ENCODE measurements at regions not wholly inside any gene's neighbourhood (a gene's known extent, or its start where the extent isn't known, plus 50 kb on each side); places are given as distances from the start of the nearest gene placed in this dataset.

DNA sequence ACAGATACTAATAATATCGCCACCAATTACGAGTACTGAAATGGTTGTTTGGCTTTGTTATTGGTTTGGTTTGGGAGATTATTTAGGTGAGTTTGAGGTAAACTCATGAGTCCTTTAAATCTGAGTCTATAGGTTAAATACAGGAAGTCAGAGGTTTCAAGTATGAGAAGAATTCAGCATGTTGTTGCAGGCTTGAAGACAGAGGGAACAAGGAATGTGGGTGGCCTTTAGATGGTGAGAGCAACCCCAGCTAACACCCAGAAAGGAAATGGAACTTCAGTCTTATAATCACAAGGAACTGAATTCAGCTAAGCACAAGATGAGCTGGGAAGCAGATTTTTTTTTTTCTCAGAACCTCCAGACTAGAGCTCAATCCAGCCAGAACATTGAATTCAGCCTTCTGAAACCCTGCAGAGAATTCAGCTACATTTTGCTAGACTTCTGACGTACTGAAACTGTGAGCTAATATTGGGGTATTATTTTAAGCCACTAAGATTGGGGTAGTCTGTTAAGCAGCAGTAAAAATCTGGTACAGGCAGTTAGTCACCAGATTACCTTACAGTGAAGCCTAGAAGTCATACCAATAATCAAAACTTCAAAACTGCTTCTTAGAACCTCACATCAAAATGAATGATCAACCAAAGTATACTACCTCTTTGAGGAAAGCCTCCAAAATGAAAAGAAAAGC, 216.0 kb upstream of the PUM3 start:
- Histone ChIP-seq H3K4me2 (ENCODE audit: low read depth, low read length, poor library complexity, severe bottlenecking) (no peak overlapping the region), H3K4me1 (ENCODE audit: insufficient read depth, low read length, poor library complexity, severe bottlenecking) (no peaks in the 10 kb centered on the region), H3K9me2 (replicated peaks; ENCODE audit: low read depth, low read length) (no peaks in the 10 kb centered on the region), H3K79me2 (ENCODE audit: insufficient read depth, low read length) (no peaks in the 10 kb centered on the region), H3K4me3 (ENCODE audit: low read length, poor library complexity, severe bottlenecking) (no peak overlapping the region), H4K20me1 (ENCODE audit: insufficient read depth, low read length, poor library complexity, severe bottlenecking) (no peaks in the 10 kb centered on the region), H3K9me3 (ENCODE audit: insufficient read depth, low read depth, low read length) (no peaks in the 10 kb centered on the region), H3K36me3 (ENCODE audit: insufficient read depth, low read length) (no peaks in the 10 kb centered on the region), H3K27me3 (ENCODE audit: insufficient read depth, low read length, poor library complexity, severe bottlenecking) (no peaks in the 10 kb centered on the region), H3F3A (ENCODE audit: low read depth) (no peaks in the 10 kb centered on the region), H3K9ac (ENCODE audit: low read depth, low read length, poor library complexity, severe bottlenecking) (no peak overlapping the region), H2AFZ (ENCODE audit: low read length) (no peak overlapping the region)
- TF ChIP-seq EZH2phosphoT487 (IDR thresholded peaks at IDR 0.05; ENCODE audit: borderline replicate concordance) = no peak
- TF ChIP-seq, protein P1, sequence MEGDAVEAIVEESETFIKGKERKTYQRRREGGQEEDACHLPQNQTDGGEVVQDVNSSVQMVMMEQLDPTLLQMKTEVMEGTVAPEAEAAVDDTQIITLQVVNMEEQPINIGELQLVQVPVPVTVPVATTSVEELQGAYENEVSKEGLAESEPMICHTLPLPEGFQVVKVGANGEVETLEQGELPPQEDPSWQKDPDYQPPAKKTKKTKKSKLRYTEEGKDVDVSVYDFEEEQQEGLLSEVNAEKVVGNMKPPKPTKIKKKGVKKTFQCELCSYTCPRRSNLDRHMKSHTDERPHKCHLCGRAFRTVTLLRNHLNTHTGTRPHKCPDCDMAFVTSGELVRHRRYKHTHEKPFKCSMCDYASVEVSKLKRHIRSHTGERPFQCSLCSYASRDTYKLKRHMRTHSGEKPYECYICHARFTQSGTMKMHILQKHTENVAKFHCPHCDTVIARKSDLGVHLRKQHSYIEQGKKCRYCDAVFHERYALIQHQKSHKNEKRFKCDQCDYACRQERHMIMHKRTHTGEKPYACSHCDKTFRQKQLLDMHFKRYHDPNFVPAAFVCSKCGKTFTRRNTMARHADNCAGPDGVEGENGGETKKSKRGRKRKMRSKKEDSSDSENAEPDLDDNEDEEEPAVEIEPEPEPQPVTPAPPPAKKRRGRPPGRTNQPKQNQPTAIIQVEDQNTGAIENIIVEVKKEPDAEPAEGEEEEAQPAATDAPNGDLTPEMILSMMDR (conservative IDR thresholded peaks at IDR 0.05; ENCODE audit: low read length) = no peak

DNA sequence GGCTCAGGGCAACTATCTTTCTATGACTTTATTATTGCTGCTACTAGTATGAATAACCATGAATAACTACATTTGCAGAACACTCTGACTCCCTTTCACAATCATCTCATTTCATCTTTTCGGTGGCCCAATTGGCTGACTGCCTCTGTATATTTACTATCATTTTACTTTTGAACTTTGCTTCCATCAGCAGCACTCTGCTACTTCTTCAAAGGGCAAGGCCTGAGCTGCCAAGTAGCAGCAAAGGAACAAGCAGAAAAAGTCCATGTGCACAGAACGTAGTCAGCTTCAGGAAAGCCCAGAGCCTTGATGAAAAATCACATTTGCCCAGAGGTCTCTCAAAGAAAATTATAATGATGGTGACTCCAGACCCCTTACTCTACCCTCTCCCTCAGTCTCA, 214.5 kb upstream of the PUM3 start:
- no peaks in the 10 kb centered on the region for H3K9me3 ChIP-seq (ENCODE audit: insufficient read depth, low read depth, low read length)
- H3K4me3 ChIP-seq (ENCODE audit: low read length, poor library complexity, severe bottlenecking) = no peak overlapping the region
- H3F3A ChIP-seq (ENCODE audit: low read depth) = no peaks in the 10 kb centered on the region
- H3K9me2 ChIP-seq (replicated peaks; ENCODE audit: low read depth, low read length) = no peaks in the 10 kb centered on the region
- H3K9ac ChIP-seq (ENCODE audit: low read depth, low read length, poor library complexity, severe bottlenecking) = no peak overlapping the region
- H3K27me3 ChIP-seq (ENCODE audit: insufficient read depth, low read length, poor library complexity, severe bottlenecking) = no peaks in the 10 kb centered on the region
- no peak overlapping the region for H2AFZ ChIP-seq (ENCODE audit: low read length)
- no peaks in the 10 kb centered on the region for H3K4me1 ChIP-seq (ENCODE audit: insufficient read depth, low read length, poor library complexity, severe bottlenecking)
- H3K4me2 ChIP-seq (ENCODE audit: low read depth, low read length, poor library complexity, severe bottlenecking) = no peak overlapping the region
- no peaks in the 10 kb centered on the region for H3K79me2 ChIP-seq (ENCODE audit: insufficient read depth, low read length)
- TF ChIP-seq EZH2phosphoT487 (IDR thresholded peaks at IDR 0.05; ENCODE audit: borderline replicate concordance) = no peak
- TF ChIP-seq, protein P1 (conservative IDR thresholded peaks at IDR 0.05; ENCODE audit: low read length) = no peak
- no peaks in the 10 kb centered on the region for H3K36me3 ChIP-seq (ENCODE audit: insufficient read depth, low read length)
- H4K20me1 ChIP-seq (ENCODE audit: insufficient read depth, low read length, poor library complexity, severe bottlenecking) = no peaks in the 10 kb centered on the region

DNA sequence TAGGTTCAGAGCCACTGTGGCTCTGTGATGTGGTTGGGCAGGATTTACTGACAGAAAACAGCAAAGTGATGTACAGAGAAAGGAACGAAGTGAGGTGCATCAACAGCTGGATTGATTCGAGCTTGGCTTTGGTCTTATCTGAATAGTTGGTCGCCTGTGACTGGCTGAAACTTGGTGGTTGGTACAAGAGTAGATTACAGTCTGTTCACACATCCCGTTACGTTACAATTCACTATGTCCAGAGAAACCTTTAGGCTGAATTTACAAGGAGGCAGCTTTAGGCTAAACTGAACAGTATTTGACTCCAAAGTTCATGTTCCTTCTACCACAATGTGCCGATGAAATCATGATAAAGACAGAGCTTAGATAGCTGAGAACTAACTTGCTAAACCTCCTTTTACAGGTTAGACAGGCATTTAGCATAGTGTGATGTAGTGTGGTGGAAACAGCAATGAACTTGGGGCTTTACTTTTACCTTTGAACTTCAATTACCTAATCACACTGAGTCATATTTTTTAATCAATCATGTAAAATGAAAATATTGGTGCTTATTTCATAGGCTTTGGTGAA, 210.2 kb upstream of the PUM3 start:
- Histone ChIP-seq H3F3A (ENCODE audit: low read depth) (no peaks in the 10 kb centered on the region), H2AFZ (ENCODE audit: low read length) (no peak overlapping the region), H3K9me2 (replicated peaks; ENCODE audit: low read depth, low read length) (no peaks in the 10 kb centered on the region), H3K27me3 (ENCODE audit: insufficient read depth, low read length, poor library complexity, severe bottlenecking) (no peaks in the 10 kb centered on the region), H3K4me1 (ENCODE audit: insufficient read depth, low read length, poor library complexity, severe bottlenecking) (no peaks in the 10 kb centered on the region), H3K9ac (ENCODE audit: low read depth, low read length, poor library complexity, severe bottlenecking) (no peak overlapping the region), H3K9me3 (ENCODE audit: insufficient read depth, low read depth, low read length) (no peaks in the 10 kb centered on the region), H3K4me2 (ENCODE audit: low read depth, low read length, poor library complexity, severe bottlenecking) (no peak overlapping the region), H3K79me2 (ENCODE audit: insufficient read depth, low read length) (no peaks in the 10 kb centered on the region), H4K20me1 (ENCODE audit: insufficient read depth, low read length, poor library complexity, severe bottlenecking) (no peaks in the 10 kb centered on the region), H3K4me3 (ENCODE audit: low read length, poor library complexity, severe bottlenecking) (no peak overlapping the region), H3K36me3 (ENCODE audit: insufficient read depth, low read length) (no peaks in the 10 kb centered on the region)
- TF ChIP-seq, protein P1 (conservative IDR thresholded peaks at IDR 0.05; ENCODE audit: low read length) = no peak
- no peak for TF ChIP-seq EZH2phosphoT487 (IDR thresholded peaks at IDR 0.05; ENCODE audit: borderline replicate concordance)

Measured in Loucy (cell line).